Type B pancreatic cell (in vitro differentiated cells): ENCODE measurements at regions not wholly inside any gene's neighbourhood (a gene's known extent, or its start where the extent isn't known, plus 50 kb on each side); places are given as distances from the start of the nearest gene placed in this dataset.

Experiments
- DNase-seq: peaks from one replicate; pipeline ENCODE4 v3.0.0; 2021; ENCODE audit warnings: mixed read lengths; ENCODE audit not compliant: unreplicated experiment; ENCODE audit errors: extremely low spot score
- H3K27ac Mint-ChIP-seq: 2 replicates; pipeline ENCODE4 v1.8.0; 2021; ENCODE audit warnings: mild to moderate bottlenecking, mixed read lengths
- H3K27me3 Mint-ChIP-seq: 2 replicates; pipeline ENCODE4 v1.8.0; 2021; ENCODE audit warnings: mixed read lengths
- H3K36me3 Mint-ChIP-seq: 2 replicates; pipeline ENCODE4 v1.8.0; 2021; ENCODE audit warnings: mixed read lengths
- H3K4me1 Mint-ChIP-seq: one replicate; pipeline ENCODE4 v1.8.0; 2021; ENCODE audit warnings: mixed read lengths; ENCODE audit not compliant: unreplicated experiment
- H3K4me3 Mint-ChIP-seq: 2 replicates; pipeline ENCODE4 v1.8.0; 2021; ENCODE audit warnings: mild to moderate bottlenecking, mixed read lengths
- H3K9me3 Mint-ChIP-seq: 2 replicates; pipeline ENCODE4 v1.8.0; 2021; ENCODE audit warnings: mixed read lengths
- CTCF ChIP-seq: fragments of 200-600 bp; sonication (generic); conservative IDR thresholded peaks from 2 replicates; pipeline ENCODE4 v1.5.0; 2021; ENCODE audit warnings: antibody characterized with exemption, mild to moderate bottlenecking

- no peak for TF ChIP-seq CTCF
- H3K27ac Mint-ChIP-seq, result no peak overlapping the region
- no peak overlapping the region for H3K4me3 Mint-ChIP-seq
- H3K36me3 Mint-ChIP-seq, result no peaks in the 10 kb centered on the region
- no peaks in the 10 kb centered on the region for H3K9me3 Mint-ChIP-seq
- H3K4me1 Mint-ChIP-seq, result no peaks in the 10 kb centered on the region
- peaks cover 10% of the 10 kb centered on the region for H3K27me3 Mint-ChIP-seq
- no peak for DNase-seq
These were observed 390.2 kb downstream of the GPATCH2 start for GRCh38 chr1:217240656-217241055.

- Mint-ChIP-seq H3K9me3 (no peaks in the 10 kb centered on the region), H3K4me1 (no peaks in the 10 kb centered on the region), H3K36me3 (no peaks in the 10 kb centered on the region), H3K27me3 (peaks cover 8% of the 10 kb centered on the region), H3K4me3 (no peak overlapping the region), H3K27ac (no peak overlapping the region)
- no peak for TF ChIP-seq CTCF
- no peak for DNase-seq
These were observed 391.9 kb downstream of the GPATCH2 start for GRCh38 chr1:217238945-217239344.

- no peaks in the 10 kb centered on the region for H3K9me3 Mint-ChIP-seq
- no peaks in the 10 kb centered on the region for H3K36me3 Mint-ChIP-seq
- H3K4me3 Mint-ChIP-seq, result no peak overlapping the region
- no peaks in the 10 kb centered on the region for H3K27me3 Mint-ChIP-seq
- H3K4me1 Mint-ChIP-seq, result no peaks in the 10 kb centered on the region
- no peak for TF ChIP-seq CTCF
- DNase-seq, result no peak
- no peak overlapping the region for H3K27ac Mint-ChIP-seq
These were observed 400.5 kb downstream of the GPATCH2 start for GRCh38 chr1:217230412-217230811.

GRCh38 chr1:217228689-217229088, 402.2 kb downstream of the GPATCH2 start:
- no peak overlapping the region for H3K27ac Mint-ChIP-seq
- DNase-seq, result no peak
- H3K4me1 Mint-ChIP-seq, result no peaks in the 10 kb centered on the region
- TF ChIP-seq CTCF, result no peak
- no peaks in the 10 kb centered on the region for H3K9me3 Mint-ChIP-seq
- no peak overlapping the region for H3K4me3 Mint-ChIP-seq
- H3K27me3 Mint-ChIP-seq, result no peaks in the 10 kb centered on the region
- H3K36me3 Mint-ChIP-seq, result no peaks in the 10 kb centered on the region

GRCh38 chr1:217224201-217224600, 406.7 kb downstream of the GPATCH2 start:
- no peak for DNase-seq
- H3K4me1 Mint-ChIP-seq, result no peaks in the 10 kb centered on the region
- H3K36me3 Mint-ChIP-seq, result no peaks in the 10 kb centered on the region
- no peak overlapping the region for H3K27ac Mint-ChIP-seq
- no peaks in the 10 kb centered on the region for H3K27me3 Mint-ChIP-seq
- TF ChIP-seq CTCF, result no peak
- H3K4me3 Mint-ChIP-seq, result no peak overlapping the region
- H3K9me3 Mint-ChIP-seq, result no peaks in the 10 kb centered on the region

- H3K4me3 Mint-ChIP-seq, result no peak overlapping the region
- no peaks in the 10 kb centered on the region for H3K27me3 Mint-ChIP-seq
- H3K27ac Mint-ChIP-seq, result no peak overlapping the region
- DNase-seq, result no peak
- no peaks in the 10 kb centered on the region for H3K9me3 Mint-ChIP-seq
- no peaks in the 10 kb centered on the region for H3K36me3 Mint-ChIP-seq
- no peaks in the 10 kb centered on the region for H3K4me1 Mint-ChIP-seq
- TF ChIP-seq CTCF, result no peak
These were observed 416.3 kb downstream of the GPATCH2 start for GRCh38 chr1:217214551-217214950.
